Gastrocnemius medialis (tissue), 4 donors: ENCODE measurements at regions not wholly inside any gene's neighbourhood (a gene's known extent, or its start where the extent isn't known, plus 50 kb on each side); places are given as distances from the start of the nearest gene placed in this dataset.

Experiments
- POLR2A ChIP-seq, 2 donors: fragments of 450-650 bp; IDR thresholded peaks; one replicate each; pipeline ENCODE4 v1.6.1; 2017; ENCODE audit warnings: antibody characterized with exemption in 2 of 2, mild to moderate bottlenecking in 2 of 2, moderate library complexity in 2 of 2
- TF ChIP-seq, protein P1 (sequence below), 5 experiments: fragments of 450-650 bp in 3 of 5; fragments of 200-600 bp in 2 of 5; sonication (generic) in 2 of 5; IDR thresholded peaks in 4 of 5; conservative IDR thresholded peaks in 1 of 5; 1 replicate in 4 of 5; 2 replicates in 1 of 5; pipeline ENCODE4 v1.5.1; 2016 to 2019; ENCODE audit warnings: antibody characterized with exemption in 5 of 5, mild to moderate bottlenecking in 3 of 5, moderate library complexity in 3 of 5

DNA sequence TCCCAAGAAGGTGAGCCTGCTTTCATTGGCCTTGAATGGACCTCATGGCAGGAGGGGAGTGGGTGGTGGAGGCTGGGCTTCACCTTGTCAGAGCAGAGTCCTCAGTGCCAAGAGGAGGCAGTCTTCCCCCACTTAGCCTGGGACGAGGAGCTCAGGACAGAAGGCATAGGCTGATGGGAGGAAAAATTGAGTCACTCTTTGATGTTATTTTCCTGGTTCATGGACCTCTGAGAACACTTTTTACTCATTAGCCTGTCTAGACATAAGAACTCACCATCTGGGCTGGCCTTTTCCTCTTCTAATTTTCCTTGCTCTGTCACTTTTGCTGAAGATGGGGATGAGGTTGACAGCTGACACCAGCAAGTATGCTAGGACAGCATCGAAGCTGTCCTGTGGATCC, 225.7 kb upstream of the TNP1 start:
- TF ChIP-seq, protein P1, sequence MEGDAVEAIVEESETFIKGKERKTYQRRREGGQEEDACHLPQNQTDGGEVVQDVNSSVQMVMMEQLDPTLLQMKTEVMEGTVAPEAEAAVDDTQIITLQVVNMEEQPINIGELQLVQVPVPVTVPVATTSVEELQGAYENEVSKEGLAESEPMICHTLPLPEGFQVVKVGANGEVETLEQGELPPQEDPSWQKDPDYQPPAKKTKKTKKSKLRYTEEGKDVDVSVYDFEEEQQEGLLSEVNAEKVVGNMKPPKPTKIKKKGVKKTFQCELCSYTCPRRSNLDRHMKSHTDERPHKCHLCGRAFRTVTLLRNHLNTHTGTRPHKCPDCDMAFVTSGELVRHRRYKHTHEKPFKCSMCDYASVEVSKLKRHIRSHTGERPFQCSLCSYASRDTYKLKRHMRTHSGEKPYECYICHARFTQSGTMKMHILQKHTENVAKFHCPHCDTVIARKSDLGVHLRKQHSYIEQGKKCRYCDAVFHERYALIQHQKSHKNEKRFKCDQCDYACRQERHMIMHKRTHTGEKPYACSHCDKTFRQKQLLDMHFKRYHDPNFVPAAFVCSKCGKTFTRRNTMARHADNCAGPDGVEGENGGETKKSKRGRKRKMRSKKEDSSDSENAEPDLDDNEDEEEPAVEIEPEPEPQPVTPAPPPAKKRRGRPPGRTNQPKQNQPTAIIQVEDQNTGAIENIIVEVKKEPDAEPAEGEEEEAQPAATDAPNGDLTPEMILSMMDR (IDR thresholded peaks at IDR 0.05 in 4 of 5, conservative IDR thresholded peaks at IDR 0.05 in 1 of 5): no peak
- TF ChIP-seq POLR2A (IDR thresholded peaks at IDR 0.05): no peak
